SJSA1 (cell line): ENCODE measurements at regions not wholly inside any gene's neighbourhood (a gene's known extent, or its start where the extent isn't known, plus 50 kb on each side); places are given as distances from the start of the nearest gene placed in this dataset.

Experiments
- DNase-seq, 2 experiments: peaks; one replicate each; pipeline ENCODE4 v3.0.0-alpha.2; 2015 to 2020; ENCODE audit warnings: low spot score in 2 of 2, low read depth in 1 of 2
- H3K27ac ChIP-seq: fragments of 250-450 bp; sonication (Bioruptor Pico); 2 replicates; pipeline ENCODE4 v1.5.1; 2020; ENCODE audit warnings: mild to moderate bottlenecking, moderate library complexity
- H3K27me3 ChIP-seq: fragments of 250-450 bp; sonication (Bioruptor Pico); replicated peaks from 2 replicates; pipeline ENCODE4 v1.5.1; 2020; ENCODE audit warnings: mild to moderate bottlenecking, moderate library complexity
- H3K36me3 ChIP-seq: fragments of 250-450 bp; sonication (Bioruptor Pico); 2 replicates; pipeline ENCODE4 v1.5.1; 2020; ENCODE audit warnings: mild to moderate bottlenecking
- H3K4me1 ChIP-seq: fragments of 250-450 bp; sonication (Bioruptor Pico); replicated peaks from 2 replicates; pipeline ENCODE4 v1.6.1; 2021; ENCODE audit warnings: mild to moderate bottlenecking
- H3K4me3 ChIP-seq: fragments of 250-450 bp; sonication (Bioruptor Pico); 2 replicates; pipeline ENCODE4 v1.5.1; 2020; ENCODE audit warnings: mild to moderate bottlenecking
- H3K9me3 ChIP-seq: fragments of 250-450 bp; sonication (Bioruptor Pico); replicated peaks from 2 replicates; pipeline ENCODE4 v1.5.1; 2020; ENCODE audit warnings: mild to moderate bottlenecking

DNA sequence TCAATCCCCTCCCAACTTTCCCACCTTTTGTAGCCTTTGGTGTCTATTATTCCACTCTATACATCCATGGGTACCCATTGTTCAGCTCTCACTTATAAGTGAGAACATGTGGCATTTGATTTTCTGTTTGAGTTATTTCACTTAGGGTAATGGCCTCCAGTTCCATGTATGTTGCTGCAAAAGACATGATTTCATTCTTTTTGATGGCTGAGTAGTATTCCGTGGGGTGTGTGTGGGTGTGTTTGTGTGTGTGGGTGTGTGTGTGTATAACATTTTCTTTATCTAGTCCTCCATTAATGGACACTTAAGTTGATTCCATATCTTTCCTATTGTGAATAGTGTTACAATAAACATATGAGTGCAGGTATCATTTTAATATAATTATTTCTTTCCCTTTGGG is 157.5 kb upstream of the FSTL4 start:
- H3K4me1 ChIP-seq = no peaks in the 10 kb centered on the region
- H3K27ac ChIP-seq = no peak overlapping the region
- DNase-seq = no peak
- no peaks in the 10 kb centered on the region for H3K36me3 ChIP-seq
- H3K27me3 ChIP-seq = no peaks in the 10 kb centered on the region
- no peak overlapping the region for H3K4me3 ChIP-seq
- no peaks in the 10 kb centered on the region for H3K9me3 ChIP-seq

GRCh38 chr5:133763744-133764143 is 151.4 kb upstream of the FSTL4 start:
- DNase-seq = no peak
- Histone ChIP-seq H3K27ac (no peak overlapping the region), H3K36me3 (no peaks in the 10 kb centered on the region), H3K9me3 (no peaks in the 10 kb centered on the region), H3K4me1 (no peaks in the 10 kb centered on the region), H3K4me3 (no peak overlapping the region), H3K27me3 (no peaks in the 10 kb centered on the region; the same call in 1 of the 2 replicates)

GRCh38 chr5:133761632-133762031 is 149.3 kb upstream of the FSTL4 start:
- Histone ChIP-seq H3K4me1 (no peaks in the 10 kb centered on the region), H3K36me3 (no peaks in the 10 kb centered on the region), H3K27ac (no peak overlapping the region), H3K27me3 (peaks cover 6% of the 10 kb centered on the region; the same call in 1 of the 2 replicates), H3K4me3 (no peak overlapping the region), H3K9me3 (no peaks in the 10 kb centered on the region)
- peak in 1 of 2 experiments; percentile 18 for DNase-seq

DNA sequence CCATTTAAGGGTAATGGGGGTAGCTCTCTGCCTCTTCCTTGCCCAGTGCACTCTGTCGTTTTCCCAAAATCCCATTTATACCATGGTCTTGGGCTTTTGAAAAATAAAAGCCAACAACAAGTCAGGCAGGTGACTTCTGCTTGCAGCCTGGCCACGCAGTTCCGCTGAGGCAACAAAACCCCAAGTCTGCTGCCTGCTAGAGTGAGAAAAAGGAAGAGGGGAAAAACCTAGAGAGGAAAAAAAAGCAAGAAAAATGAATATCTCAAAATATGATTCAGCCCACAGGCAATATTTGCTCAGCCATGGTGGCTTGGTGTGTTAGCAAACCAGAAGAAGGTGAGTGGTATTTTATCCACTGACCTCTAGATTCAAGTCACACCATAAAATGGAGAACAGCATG is 148.2 kb upstream of the FSTL4 start:
- H3K4me1 ChIP-seq = no peaks in the 10 kb centered on the region
- DNase-seq = no peak
- no peaks in the 10 kb centered on the region for H3K36me3 ChIP-seq
- H3K9me3 ChIP-seq = no peaks in the 10 kb centered on the region
- H3K27me3 ChIP-seq = peaks cover 8% of the 10 kb centered on the region; the same call in 1 of the 2 replicates
- no peak overlapping the region for H3K27ac ChIP-seq
- no peak overlapping the region for H3K4me3 ChIP-seq

DNA sequence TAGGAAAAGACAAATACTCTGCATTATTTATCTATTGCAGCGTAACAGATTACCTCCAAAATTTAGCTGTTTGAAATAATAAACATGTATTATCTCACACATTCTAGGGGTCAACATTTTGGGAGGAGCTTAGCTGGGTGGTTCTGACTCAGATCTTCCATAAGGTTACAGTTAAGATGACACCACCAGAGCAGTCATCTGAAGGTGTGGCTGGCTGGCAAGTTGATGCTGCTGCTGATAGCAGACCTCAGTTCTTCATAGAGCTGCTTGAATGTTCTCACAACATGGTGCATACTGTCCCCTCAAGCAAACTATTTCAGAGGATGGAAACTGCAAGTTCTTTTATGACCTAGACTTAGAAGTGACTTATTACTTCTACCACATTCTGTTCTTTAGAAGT is 146.3 kb upstream of the FSTL4 start:
- no peak overlapping the region for H3K4me3 ChIP-seq
- DNase-seq = peak in 1 of 2 experiments; percentile 36
- no peaks in the 10 kb centered on the region for H3K9me3 ChIP-seq
- H3K27me3 ChIP-seq = peaks cover 8% of the 10 kb centered on the region; the same call in 1 of the 2 replicates
- H3K36me3 ChIP-seq = no peaks in the 10 kb centered on the region
- H3K4me1 ChIP-seq = no peaks in the 10 kb centered on the region; the same call in 1 of the 2 replicates
- no peak overlapping the region for H3K27ac ChIP-seq

GRCh38 chr5:133757396-133757945 is 145.1 kb upstream of the FSTL4 start:
- no peak overlapping the region for H3K4me3 ChIP-seq
- H3K4me1 ChIP-seq = no peaks in the 10 kb centered on the region; the same call in 1 of the 2 replicates
- DNase-seq = peak in 1 of 2 experiments; percentile 30
- no peaks in the 10 kb centered on the region for H3K36me3 ChIP-seq
- no peak overlapping the region for H3K27ac ChIP-seq
- H3K27me3 ChIP-seq = peaks cover 8% of the 10 kb centered on the region; the same call in 1 of the 2 replicates
- H3K9me3 ChIP-seq = no peaks in the 10 kb centered on the region

- DNase-seq = no peak
Observed at GRCh38 chr5:133756756-133757155, 144.4 kb upstream of the FSTL4 start.

GRCh38 chr5:133756036-133756435 is 143.7 kb upstream of the FSTL4 start:
- Histone ChIP-seq H3K4me3 (no peak overlapping the region), H3K36me3 (no peaks in the 10 kb centered on the region), H3K9me3 (no peaks in the 10 kb centered on the region), H3K27me3 (peaks cover 8% of the 10 kb centered on the region; the same call in 1 of the 2 replicates), H3K27ac (no peak overlapping the region), H3K4me1 (no peaks in the 10 kb centered on the region; the same call in 1 of the 2 replicates)
- peak in 1 of 2 experiments; percentile 25 for DNase-seq

More at GRCh38 chr5:133756756-133757155, 144.4 kb upstream of the FSTL4 start:
- Histone ChIP-seq H3K27me3 (peaks cover 8% of the 10 kb centered on the region; the same call in 1 of the 2 replicates), H3K4me1 (no peaks in the 10 kb centered on the region; the same call in 1 of the 2 replicates), H3K36me3 (no peaks in the 10 kb centered on the region), H3K27ac (no peak overlapping the region), H3K4me3 (no peak overlapping the region), H3K9me3 (no peaks in the 10 kb centered on the region)

GRCh38 chr5:133754575-133755169 is 142.3 kb upstream of the FSTL4 start:
- Histone ChIP-seq H3K4me3 (no peak overlapping the region), H3K9me3 (no peaks in the 10 kb centered on the region), H3K4me1 (no peaks in the 10 kb centered on the region; the same call in 1 of the 2 replicates), H3K27me3 (peaks cover 8% of the 10 kb centered on the region; the same call in 1 of the 2 replicates), H3K36me3 (no peaks in the 10 kb centered on the region), H3K27ac (no peak overlapping the region)
- no peak for DNase-seq

DNA sequence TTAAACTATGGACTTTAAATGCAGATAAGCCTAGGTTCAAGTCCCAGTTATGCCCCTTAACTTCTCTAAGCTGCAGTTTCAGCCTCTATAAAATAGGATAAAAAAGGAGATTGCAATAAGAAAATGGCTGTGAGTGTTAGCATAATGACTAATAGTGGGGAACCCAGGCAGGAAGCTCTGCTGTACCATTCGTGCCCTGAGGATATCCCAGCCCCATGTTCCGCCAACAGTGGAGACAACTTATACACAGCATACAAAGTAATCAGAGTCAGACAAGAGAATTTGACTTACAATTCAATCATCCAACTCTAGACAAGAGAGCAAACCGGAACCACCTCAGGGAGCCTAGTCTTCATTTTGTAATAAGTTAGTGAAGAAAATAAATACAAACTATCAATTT is 141.5 kb upstream of the FSTL4 start:
- Histone ChIP-seq H3K36me3 (no peaks in the 10 kb centered on the region), H3K4me3 (no peak overlapping the region), H3K27ac (no peak overlapping the region), H3K4me1 (no peaks in the 10 kb centered on the region; the same call in 1 of the 2 replicates), H3K9me3 (no peaks in the 10 kb centered on the region), H3K27me3 (peaks cover 8% of the 10 kb centered on the region; the same call in 1 of the 2 replicates)
- DNase-seq = no peak

GRCh38 chr5:133751846-133752245 is 139.5 kb upstream of the FSTL4 start:
- H3K9me3 ChIP-seq = no peaks in the 10 kb centered on the region
- no peak overlapping the region for H3K4me3 ChIP-seq
- 0 out of 2 replicates have a peak, but pooled peaks cover 2% of the 10 kb centered on the region for H3K27me3 ChIP-seq
- no peak overlapping the region for H3K27ac ChIP-seq
- DNase-seq = no peak
- H3K4me1 ChIP-seq = no peaks in the 10 kb centered on the region; the same call in 1 of the 2 replicates
- no peaks in the 10 kb centered on the region for H3K36me3 ChIP-seq

DNA sequence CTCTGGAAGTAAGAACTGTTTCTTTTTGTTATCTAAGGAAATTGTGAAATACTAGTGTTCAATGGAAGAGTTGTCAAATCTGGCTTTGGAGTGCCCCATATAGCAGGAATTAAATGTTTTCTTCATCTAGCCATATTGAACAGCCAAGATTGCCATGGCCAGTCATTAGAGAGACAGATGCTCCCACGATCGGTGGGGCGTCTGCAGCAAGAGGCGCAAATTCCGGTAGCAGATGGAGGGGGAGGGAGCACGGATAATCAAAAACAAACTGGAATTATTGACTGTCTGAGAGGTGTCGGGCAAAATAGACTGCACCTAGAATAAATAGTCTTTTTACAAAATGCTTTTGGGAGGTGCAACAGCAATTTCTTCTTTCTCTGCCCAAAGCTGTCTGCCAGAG is 139.1 kb upstream of the FSTL4 start:
- H3K27ac ChIP-seq = no peak overlapping the region
- H3K9me3 ChIP-seq = no peaks in the 10 kb centered on the region
- H3K4me3 ChIP-seq = no peak overlapping the region
- no peaks in the 10 kb centered on the region; the same call in 1 of the 2 replicates for H3K4me1 ChIP-seq
- 0 out of 2 replicates have a peak, but pooled peaks cover 2% of the 10 kb centered on the region for H3K27me3 ChIP-seq
- no peaks in the 10 kb centered on the region for H3K36me3 ChIP-seq
- DNase-seq = no peak

GRCh38 chr5:133750856-133751255 is 138.5 kb upstream of the FSTL4 start:
- no peaks in the 10 kb centered on the region for H3K9me3 ChIP-seq
- H3K4me1 ChIP-seq = no peaks in the 10 kb centered on the region; the same call in 1 of the 2 replicates
- H3K27me3 ChIP-seq = no peaks in the 10 kb centered on the region
- DNase-seq = no peak
- no peak overlapping the region for H3K27ac ChIP-seq
- H3K4me3 ChIP-seq = no peak overlapping the region
- no peaks in the 10 kb centered on the region for H3K36me3 ChIP-seq

- DNase-seq = no peak
- Histone ChIP-seq H3K27ac (no peak overlapping the region), H3K4me3 (no peak overlapping the region), H3K4me1 (no peaks in the 10 kb centered on the region; the same call in 1 of the 2 replicates), H3K36me3 (no peaks in the 10 kb centered on the region), H3K9me3 (no peaks in the 10 kb centered on the region), H3K27me3 (no peaks in the 10 kb centered on the region)
Observed at GRCh38 chr5:133750356-133750755, 138.0 kb upstream of the FSTL4 start.
